Left hindlimb (tissue), 1 donor: ENCODE measurements at regions not wholly inside any gene's neighbourhood (a gene's known extent, or its start where the extent isn't known, plus 50 kb on each side); places are given as distances from the start of the nearest gene placed in this dataset.

Source experiments
- DNase-seq: peaks from one replicate; pipeline ENCODE4 v3.0.0-alpha.2; 2018

DNA sequence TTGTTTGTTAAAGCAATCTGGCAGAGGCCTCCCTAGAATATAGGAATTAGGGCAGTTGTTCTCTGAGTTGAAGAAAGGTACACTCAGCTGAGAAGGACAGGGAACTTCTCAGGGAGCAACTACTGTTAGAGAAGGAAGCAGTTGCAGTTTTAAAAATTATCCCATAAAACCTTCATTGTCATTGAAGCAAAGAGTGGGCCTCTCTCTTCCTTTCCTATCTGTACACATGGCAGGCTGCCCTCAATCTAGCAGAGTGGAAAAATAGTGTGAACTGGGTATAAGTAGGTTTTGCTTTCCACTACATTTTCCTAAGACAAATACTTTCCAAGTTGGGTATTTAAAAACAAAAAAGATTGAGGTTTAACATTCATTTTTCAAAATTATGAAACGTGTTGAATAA, 236.7 kb upstream of the KLF14 start:
- DNase-seq = no peak

DNA sequence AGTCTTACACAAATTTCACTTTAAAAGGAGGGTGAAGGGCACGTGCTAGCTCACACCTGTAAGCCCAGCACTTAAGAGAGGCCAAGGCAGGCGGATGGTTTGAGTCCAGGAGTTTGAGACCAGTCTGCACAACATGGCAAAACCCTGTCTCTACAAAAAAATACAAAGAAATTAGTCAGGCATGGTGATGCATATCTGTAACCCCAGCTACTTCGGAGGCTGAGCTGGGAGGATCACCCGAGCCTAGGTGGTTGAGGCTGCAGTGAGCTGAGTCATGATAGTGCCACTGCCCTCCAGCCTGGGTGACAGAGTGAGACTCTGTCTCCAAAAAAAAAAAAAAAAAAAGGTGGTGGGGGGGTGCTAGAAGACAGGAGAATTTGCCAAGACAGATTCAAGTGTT, 237.3 kb upstream of the KLF14 start:
- no peak for DNase-seq

DNA sequence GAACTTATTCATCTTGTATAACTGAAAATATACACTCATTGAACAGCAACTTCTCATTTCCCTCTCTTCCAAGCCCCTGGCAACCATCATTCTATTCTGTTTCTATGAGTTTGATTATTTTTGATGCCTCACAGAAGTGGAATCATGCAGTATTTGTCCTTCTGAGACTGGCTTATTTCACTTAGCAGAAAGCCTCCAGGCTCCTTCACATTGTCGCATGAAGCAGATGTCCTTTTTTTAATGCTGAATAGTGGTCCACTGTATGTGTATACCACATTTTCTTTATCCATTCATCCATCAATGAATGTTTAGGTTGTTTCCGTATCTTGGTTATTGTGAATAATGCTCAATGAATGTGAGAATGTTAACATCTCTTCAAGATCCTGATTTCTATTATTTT, 238.2 kb upstream of the KLF14 start:
- DNase-seq = no peak

DNA sequence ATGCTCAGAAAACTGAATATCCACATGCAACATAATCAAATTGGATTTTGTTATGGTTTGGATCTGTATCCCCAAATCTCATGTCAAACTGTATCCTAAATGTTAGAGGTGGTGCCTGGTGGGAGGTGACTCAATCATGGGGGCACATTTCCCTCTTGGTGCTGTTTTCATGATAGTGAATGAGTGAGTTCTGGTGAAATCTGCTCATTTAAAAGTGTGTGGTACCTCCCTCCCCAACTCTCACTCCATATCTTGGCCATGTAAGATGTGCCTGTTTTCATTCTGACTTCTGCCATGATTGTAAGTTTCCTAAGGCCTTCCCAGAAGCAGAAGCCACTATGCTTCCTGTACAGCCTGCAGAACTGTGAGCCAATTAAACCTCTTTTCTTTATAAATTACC, 239.6 kb upstream of the KLF14 start:
- no peak for DNase-seq

DNA sequence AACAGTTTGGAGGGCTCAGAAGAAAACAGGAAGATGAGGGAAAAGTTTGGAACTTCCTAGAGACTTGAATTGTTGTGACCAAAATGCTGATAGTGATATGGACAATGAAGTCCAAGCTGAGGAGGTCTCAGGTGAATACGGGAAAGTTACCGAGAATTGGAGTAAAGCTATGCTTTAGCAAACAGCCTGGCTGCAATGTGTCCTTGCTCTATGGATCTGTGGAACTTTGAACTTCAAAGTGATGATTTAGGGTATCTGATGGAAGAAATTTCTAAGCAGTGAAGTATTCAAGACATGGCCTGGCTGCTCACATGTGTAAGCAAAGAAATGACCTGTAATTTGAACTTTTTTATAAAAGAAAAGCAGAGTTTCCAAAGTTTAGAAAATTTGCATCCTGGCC, 240.2 kb upstream of the KLF14 start:
- no peak for DNase-seq

DNA sequence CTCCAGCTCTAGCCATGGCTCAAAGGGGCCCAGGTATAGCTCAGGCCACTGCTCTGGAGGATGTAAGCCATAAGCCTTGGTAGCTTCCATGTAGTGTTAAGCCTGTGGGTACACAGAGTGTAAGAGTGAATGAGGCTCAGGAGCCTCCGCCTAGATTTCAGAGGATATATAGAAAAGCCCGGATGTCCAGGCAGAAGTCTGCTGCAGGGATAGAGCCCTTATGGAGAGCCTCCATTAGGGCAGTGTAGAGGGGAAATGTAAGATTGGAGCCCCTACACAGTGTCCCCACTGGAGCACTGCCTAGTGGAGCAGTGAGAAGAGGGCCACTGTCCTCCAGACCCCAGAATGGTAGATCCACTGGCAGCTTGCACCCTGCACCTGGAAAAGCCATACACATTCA, 240.8 kb upstream of the KLF14 start:
- no peak for DNase-seq

DNA sequence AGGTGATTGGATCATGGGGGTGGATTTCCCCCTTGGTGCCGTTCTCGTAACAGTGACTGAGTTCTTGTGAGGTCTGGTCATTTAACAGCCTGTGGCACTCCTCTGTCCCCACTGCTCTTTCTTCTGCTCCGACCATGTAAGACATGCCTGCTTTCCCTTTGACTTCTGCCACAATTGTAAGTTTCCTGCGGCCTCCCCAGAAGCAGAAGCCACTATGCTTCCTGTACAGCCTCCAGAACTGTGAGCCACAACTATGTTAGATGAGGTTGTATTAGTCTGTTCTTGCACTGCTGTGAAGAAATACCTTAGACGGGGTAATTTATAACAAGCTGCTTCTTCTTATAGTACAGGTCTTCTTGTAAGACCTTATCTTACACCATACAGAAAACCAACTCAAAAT, 241.7 kb upstream of the KLF14 start:
- DNase-seq = no peak

DNA sequence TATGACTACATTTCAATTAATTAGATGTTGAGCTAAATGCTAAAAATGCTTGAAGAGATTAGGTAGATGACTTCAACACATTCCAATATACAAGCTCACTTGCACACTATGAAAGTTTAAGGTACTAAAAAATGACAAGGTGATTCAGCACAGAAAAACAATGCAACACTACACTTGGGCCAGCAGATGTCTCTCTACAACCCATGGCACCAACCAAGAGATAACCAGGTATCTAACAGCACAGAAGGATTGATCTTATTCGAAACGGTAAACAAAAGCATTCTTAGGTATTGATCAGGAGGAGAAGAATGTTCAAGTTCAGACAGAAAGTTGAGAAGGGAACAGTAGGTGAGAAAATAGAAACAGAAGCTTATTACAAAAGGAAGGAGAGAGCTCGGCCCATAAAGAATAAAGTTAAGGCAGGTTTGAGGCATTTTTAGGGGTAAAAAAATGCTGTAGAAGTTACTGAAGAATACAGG, 248.2 kb upstream of the KLF14 start:
- no peak for DNase-seq

DNA sequence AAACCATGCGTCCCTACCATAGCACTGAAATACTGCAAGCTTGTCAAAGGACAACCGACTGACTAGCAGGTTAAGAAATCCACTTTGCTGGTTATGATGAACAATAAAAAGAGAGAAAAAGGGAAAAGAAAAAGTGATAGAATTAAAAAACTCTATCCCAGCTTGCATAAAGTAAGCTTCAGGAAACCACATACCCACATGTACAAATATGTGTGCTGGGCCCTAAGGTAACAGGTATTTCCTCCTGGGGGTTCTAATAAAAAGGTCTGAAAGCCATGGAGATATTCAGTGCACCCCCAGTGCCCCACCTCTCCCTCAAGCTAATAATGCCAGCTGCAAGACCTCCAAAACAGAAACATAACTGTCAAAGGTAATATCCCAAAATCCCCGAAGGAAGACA, 248.6 kb upstream of the KLF14 start:
- no peak for DNase-seq

DNA sequence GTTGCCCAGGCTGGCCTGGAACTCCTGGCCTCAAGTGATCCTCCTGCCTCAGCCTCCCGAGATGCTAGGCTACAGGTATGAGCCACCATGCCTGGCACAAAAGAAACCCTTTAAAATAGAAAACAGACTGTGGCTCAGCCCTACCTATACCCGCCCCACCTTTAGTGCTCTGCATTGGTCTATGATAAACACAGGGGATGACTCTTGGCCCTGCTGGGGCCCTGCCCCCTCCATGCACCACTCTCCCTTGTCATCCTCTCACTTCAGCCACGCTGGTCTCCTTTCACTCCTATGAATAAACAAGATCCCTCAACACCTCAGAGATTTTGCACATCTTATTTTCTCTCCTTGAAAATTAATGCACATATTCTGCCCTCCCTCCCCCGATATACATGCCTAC, 251.4 kb upstream of the KLF14 start:
- no peak for DNase-seq

DNA sequence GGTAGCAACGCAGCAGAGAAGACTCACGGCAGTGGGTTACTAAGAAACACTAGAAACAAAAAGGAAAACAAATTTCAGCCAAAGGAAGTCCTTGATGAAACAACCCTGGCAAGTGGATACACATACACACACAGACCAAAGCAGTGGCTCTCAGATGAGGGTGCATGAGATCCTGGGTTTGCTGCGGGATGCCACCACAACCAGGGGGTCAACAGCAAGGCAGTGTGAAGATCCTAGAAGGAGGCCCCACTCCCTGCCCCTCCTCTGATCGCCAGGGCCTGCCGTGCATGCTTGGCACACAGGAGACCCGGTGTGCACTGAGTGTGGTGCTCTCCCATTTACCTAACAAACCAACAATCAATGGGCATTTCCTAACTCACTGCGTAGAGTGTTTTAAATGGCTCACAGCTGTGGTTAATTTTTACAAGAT, 252.3 kb upstream of the KLF14 start:
- DNase-seq = no peak

DNA sequence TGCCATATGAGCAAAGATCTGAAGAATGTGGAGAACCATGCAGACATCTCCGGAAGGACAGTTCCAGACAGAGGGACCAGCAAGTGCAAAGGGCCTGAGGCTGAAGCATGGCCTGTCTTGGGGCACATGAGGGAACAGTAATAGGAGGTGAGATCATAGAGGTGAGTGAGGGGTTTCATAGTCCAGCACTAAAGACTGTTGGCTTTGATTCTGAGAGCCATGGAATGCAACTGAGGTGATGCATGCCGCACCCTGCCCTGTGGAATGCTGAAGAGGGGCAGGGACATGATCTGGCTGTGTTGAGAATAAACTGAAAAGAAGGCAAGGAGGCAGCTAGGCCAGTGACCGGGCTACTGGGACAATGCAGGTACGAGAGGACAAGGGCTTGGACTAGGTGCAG, 253.1 kb upstream of the KLF14 start:
- no peak for DNase-seq

DNA sequence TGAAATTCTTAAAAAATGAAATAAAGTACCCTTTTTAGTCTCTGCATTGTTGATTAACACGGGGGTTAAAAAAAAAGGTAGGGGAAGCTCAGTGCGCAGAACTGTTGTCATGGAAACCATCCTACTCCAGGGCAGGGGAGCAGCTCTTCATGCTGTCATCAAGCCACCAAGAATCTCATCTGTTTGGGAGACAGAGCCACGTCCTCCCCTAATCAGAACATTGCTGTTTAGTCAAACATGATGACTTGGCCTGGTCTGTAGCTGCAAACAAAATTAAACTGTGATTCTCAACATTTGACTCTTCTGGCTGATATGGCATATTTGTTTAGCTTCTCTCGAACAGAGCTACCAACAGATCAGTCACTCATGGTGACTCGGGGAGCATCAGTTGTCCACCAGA, 254.4 kb upstream of the KLF14 start:
- DNase-seq = no peak

DNA sequence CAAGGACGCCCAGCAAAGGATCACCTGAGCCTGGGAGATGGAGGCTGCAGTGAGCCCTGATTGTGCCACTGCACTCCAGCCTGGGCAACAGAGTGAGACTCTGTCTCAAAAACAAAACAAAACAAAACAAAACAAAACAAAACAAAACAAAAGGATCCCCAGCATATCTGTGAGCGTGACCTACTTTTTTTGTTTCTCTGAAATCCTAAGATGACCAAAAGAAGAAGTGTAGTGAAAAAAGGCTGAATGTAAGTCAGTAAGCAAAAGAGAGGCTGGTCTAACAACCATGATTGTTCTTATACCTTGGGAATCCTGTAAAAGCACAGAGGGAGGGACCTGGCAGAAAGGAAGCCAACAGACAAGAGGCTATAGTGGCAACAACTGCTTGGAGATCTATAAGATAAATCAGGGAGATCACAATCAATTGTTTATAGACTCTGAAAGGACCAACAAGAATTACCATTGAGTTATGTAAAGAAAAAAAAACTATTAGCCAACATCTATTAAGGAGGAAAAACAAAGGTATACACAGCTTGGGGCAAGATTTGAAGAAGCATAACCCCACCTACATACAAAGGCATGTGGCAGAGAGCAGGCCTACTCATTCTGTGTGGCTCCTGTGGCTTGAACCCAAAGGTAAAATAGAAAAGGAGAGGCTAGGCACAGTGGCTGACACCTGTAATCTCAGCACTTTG, 255.2 kb upstream of the KLF14 start:
- no peak for DNase-seq

DNA sequence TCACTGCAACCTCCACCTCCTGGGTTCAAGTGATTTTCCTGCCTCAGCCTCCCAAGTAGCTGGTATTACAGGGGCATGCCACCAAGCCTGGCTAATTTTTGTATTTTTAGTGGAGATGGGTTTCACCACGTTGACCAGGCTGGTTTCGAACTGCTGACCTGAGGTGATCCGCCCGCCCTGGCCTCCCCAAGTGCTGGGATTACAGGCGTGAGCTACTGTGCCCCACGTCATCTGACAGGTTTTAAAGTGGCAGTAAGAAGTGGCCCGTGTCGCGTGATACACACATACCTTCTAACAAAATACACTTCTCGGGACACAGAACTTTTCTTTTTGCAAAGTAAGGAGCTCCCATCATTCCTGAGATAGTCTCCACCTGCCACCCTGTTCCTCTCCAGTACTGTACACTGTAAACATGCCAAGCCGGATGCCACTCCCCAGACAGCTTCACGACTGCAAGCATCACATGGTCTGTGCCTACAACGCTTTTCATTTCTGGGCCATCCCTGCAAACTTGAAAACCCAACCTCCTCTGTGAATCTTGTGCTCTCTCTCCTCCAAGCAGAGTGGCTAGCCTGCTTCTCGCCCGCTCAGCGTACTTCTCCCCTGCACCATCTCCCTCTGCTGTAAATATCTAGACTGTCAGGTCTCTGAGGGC, 256.3 kb upstream of the KLF14 start:
- DNase-seq = no peak

DNA sequence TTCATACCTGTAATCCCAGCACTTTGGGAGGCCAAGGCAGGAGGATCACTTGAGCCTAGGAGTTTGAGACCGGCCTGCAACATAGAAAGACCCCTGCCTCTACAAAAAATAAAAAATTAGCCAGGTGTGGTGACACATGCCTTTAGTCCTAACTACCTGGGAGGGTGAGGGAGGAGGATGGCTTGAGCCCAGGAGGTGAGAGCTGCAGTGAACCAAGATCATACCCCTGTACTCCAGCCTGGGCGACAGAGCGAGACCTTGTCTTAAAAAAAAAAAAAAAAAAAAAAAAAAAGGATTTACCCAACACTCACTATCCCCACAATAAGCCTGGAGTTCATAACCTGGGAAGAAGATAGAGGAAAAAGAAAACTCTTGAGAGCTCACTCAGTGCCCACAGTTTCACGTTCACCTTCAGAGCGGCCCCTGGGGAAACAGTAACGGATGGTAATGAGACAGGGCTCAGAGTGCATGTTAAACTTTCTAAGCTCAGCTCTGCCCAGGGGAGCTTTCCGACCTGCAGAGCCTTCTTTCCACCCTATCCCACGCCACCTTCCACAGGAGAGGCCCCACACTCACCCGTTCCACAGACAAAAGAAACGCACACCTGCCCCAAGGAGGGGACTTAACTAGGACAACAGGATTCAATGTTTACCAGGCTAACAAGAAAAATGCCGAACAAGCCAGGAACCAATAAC, 259.8 kb upstream of the KLF14 start:
- no peak for DNase-seq

DNA sequence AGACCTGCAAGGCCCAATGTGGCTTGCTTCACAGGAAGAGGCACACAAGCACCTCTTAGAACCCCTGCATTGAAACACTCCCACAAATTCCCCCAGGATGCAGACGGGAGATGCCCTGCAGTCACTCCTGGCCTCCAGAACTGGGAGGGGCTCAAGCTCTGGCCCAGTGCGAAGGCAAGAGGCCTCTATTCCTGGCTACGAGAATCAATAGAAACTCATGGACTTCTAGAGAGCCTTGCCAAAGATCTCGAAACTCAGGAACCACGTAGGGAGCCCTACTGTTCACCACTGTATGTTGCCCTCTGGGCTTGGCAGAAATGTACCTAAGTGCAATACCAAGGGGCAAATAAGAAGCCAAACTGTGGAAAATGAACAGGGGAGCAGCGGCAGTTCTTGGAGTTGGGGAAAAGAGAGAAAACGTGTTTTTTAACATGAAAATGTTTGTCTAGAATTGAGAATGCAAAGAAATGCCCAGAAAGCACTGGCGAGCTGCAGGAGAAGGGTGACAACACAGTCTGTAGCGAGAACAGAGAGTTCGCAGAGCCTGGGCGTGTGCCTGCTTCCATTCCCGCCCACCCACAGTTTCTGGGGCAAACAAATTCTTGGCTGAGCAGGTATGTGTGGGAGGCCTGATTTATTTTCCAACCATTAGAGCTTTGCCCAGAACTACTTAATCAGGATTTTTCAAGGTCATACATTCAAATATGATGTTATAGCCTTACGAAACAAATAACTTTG, 260.5 kb upstream of the KLF14 start:
- DNase-seq = no peak

DNA sequence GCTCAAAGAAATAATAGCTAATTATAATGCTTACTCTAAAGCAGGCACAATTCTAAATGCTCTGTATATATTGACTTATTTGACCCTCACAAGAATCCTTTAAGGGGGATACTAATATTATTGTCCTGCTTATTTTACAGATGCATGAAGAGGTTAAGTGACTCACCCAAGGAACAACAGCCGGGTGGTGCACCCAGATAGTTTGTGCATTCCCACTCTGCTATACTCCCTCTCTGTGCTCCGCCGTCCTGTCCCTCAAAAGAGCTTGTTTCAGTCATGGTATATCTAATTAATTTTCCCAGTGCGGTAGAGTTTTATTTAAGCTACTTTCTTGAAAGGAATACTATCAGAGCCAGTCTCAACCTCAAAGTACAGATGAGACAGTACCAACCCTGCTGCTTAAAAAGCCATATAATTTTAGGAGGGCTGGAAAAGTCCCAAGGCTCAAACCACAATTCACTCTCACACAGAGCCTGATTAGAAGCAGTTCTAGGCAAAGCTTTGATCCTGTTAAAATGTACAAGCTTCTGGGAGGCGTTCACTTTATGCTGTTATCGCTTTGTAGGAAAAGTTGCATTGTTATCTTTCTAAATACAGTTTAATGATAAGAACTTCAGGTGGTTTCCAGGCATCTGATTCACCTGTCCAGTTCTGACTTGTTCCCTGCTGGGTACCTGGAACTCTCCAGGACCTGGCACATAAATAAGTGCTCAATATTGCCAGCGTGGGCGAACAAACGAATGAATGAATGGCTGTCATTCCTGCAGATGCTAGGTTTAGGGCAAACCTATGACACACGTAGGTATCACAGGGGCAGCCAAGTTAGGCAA, 261.5 kb upstream of the KLF14 start:
- DNase-seq = no peak

DNA sequence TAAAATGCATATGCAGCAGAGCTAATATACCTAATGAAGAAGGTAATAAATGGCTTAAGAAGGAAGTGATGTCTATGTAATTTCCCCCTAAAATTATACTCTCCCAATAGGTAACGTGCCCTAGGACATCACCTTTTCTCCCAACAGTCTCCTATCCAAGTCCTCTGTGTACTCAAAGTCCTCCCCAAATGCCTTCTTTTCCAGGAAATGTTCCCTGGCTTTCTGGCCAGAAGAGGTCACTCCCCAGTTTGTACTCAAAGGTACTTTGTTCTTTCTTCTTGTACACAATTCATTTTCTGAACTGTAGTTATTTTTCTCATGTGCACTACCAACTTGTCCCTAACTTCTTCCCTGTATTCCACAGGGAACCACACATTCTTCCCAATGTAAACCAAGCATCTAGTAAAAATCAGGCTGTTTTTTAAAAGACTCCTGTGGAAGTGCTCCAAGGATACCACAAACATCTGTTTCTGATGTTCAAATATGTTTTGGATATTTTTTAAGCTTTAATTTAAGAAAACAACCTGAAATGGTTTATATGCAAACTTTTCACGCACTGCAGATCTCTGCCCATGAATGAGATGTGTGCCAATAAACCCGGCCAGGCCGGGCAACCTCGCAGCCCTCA, 262.3 kb upstream of the KLF14 start:
- DNase-seq = no peak

DNA sequence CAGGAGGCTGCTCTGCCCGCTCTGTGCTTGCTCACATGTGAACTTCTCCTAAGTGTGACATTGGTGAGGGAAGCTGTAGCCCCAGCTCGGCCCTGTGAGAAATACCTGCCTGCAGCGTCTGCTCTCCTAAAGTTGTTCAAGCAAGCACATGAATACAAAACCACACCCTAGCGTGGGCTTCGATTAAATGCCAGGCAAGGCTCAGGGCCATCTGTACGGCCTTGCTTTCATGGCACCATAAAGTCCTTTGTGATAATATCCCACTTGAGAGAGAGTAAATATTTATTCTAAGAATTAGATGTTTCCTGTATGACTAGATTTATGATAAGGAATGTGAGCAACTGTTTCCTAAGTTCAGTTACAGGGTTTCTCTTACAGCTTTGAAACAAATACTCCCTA, 262.8 kb upstream of the KLF14 start:
- no peak for DNase-seq

DNA sequence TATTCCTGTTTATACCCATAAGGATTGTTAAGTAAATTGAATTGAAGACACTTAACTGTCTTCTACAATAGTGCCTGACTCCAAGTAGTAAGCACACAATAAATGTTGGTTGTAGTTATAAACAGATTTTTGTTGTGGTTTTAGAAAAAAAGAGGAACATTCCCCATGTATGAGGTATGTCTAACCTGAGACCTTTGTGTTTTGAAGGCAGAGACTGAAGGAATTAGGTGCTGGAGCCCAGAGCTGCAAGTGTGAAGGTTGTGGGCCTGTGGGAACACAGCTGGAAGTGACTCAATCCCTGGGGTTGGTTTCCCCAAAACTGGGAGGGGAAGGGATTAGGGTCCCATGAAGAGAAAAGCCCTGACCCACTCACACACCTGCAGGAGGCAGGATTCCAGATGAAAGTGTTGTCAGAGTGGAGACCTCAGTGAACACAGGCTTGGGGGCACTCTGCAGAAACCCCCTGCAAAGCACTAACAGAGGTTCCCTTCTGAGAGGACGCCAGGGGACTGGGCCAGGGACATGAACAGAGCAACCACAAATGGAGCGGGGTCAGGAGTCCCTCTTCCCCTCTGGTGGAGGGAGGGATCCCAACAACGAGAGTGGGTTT, 265.1 kb upstream of the KLF14 start:
- DNase-seq = no peak

DNA sequence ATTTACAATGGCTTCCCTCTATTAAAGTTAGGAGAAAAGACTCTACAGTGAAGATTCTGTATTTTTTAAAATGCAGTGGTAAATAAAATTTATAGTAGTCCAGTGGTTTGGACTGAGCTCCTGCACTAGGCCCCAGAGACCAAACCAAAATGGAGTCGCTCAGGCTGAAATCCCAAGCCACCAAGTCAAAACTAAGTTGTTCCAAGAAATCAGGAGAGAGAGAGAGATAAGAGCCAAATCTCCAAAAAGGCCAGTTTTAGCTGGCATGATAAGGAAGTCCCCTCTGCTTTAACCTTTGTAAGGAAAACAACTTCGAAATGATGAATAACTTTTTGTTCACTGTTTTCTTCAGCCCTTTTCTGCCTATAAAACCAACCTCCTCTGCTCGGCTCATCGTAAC, 265.9 kb upstream of the KLF14 start:
- DNase-seq = no peak
